GM18873 (cell line): ENCODE measurements at regions not wholly inside any gene's neighbourhood (a gene's known extent, or its start where the extent isn't known, plus 50 kb on each side); places are given as distances from the start of the nearest gene placed in this dataset.

Experiments
- ATAC-seq: cut with Tn5 transposase; IDR thresholded peaks from one replicate; pipeline ENCODE4 v1.9.1; 2021; ENCODE audit warnings: mild to moderate bottlenecking, moderate library complexity, moderate number of reproducible peaks; ENCODE audit not compliant: unreplicated experiment, low FRiP score

DNA sequence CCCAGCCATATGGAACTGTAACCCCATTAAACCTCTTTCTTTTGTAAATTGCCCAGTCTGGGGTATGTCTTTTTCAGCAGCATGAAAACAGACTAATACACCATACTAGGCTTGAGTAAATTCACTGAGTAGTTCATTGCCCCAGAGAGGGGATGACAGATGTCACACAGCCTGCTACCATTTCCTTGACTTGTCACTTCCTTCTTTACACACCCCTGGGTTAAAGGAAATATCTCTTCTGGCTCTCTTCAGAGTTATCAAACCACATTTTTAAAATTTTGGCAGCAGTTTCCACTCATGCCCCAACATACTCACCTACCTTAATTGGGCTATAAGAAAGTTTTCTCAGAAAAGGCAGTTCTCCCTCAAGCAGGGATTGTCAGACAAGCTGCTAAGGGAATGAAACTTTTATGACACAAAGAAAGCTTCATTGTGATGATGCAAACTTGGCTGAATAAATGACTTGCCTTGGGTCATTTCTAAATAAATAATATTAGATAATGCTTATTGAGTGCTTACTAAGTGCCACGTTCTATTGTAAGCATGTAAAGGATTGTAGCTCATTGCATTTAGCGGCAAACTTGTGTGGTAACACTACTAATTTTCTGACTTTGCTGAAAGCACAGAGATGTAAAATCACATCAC, 68.0 kb upstream of the RBMS3 start:
- ATAC-seq, result no peak

DNA sequence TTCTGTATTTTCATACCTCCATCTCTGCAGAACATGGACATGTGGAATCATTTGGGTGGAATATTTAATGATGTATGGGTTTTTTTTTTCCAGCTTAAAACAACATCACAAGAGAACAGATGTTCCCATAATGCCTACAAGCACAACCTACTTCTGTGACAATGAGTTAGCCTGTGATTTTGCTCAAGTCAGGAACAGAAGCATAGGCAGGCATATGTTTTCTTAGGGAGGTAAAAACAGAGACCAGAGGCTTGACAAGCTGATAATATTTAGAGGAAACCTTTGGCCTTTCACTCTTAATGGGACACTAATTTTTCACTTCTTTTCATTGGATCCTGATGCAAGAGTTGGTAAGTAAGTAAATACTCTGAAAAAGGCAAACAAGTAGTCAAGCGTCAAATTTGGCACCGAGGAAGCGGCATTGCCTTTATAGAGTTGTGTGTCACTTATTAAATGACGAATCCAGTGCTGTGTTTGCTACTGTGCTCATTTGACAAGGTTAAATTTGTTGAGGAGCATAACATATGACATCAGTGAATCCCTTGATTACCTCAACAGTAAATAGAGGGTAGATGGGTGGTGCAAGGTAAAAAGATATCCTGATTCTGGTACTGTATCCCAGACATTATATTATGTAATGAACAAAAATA, 66.7 kb upstream of the RBMS3 start:
- ATAC-seq, result no peak

DNA sequence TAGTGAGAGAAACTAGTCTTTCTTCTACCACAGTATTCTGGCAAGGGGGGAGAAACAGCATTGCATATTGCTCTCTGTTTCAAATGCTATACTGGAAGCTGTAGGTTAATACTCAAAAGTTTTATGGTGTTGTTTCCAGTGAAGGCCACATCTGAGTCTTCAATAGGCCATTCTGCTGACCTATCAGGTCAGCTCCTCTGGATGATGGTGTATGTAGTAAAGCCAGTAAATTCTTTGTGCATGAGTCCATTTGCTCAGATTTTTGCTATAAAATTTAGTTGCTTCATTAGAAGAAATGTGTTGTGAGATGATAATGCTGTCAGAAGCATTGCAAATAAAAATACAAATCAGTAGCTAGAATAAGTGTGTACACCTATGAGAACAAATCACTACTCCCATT, 64.9 kb upstream of the RBMS3 start:
- no peak for ATAC-seq

DNA sequence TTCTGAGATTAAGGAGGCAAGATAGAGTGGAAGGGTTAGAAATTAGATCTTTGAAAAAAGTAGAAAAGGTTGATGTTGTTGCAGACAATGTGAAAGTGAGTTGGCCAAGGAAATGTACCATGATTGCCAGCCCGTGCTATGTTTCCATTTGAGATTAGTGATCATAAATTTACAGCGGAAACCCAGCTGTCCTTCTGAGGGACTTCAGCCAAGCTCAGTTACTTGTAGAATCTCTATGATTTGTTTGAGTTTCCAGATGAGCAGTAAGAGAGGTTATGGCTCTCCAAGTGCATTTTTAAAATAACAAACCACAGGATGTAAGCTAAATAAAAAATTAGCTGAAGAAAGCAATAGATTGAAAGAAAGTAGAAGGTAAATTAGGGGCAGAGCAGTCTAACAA, 54.2 kb upstream of the RBMS3 start:
- ATAC-seq, result no peak

DNA sequence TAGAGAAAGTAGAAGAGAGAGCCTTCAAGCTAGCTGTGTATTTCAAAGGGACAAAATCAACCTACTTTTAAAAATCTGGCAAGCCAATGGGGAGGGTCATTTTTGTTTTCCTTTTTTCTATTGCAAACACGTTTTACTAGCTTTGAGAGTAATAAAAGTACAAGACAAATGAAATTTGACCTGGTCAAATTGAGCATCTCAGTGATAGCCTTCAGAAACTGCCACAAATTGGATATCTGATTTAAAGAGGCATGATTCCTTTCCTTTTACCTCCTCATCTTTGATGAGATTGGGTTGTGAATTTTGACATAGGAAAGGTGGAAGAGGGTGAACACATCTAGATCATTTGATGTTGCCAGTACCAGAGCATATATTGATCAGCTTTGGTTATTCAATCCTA, 53.6 kb upstream of the RBMS3 start:
- ATAC-seq, result no peak
